Cerebellar nuclear complex (tissue), 1 donor: ENCODE measurements at regions not wholly inside any gene's neighbourhood (a gene's known extent, or its start where the extent isn't known, plus 50 kb on each side); places are given as distances from the start of the nearest gene placed in this dataset.

Experiments used
- DNase-seq, 2 experiments: peaks; one replicate each; lab custom pipeline; 2025; lab: John Stamatoyannopoulos, UW

- no peak for DNase-seq
These were observed 212.1 kb downstream of the GXYLT1 start for GRCh38 chr12:41932470-41932991.

DNA sequence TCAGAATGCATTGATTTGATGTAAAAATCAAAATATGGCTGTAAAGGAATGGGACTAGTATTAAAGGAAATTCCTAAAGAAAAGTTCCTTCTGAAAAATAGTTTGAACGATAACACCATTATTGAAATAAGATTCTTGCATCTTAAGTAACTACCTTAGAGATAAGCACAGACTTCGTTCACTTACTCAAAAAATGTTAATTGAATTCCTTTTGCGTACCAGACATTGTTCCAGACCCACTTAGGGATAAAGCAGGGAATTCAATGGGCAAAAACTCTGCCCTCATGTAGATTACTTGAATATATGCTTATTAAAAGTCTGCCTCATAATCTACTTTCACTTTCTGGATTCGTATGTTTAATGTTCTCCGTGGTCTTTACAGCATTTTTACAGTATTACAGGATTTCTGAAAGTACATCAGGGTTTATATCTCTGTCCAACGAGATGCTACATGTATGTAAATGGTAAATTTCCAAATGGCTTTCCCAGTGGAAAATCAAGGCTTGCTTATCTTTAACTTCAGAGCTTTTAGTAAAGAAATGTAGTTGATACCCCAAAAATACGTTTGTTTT is 213.7 kb downstream of the GXYLT1 start:
- no peak for DNase-seq

GRCh38 chr12:41924111-41924510 is 220.6 kb downstream of the GXYLT1 start:
- DNase-seq = no peak

GRCh38 chr12:41923351-41923750 is 221.3 kb downstream of the GXYLT1 start:
- no peak for DNase-seq

DNA sequence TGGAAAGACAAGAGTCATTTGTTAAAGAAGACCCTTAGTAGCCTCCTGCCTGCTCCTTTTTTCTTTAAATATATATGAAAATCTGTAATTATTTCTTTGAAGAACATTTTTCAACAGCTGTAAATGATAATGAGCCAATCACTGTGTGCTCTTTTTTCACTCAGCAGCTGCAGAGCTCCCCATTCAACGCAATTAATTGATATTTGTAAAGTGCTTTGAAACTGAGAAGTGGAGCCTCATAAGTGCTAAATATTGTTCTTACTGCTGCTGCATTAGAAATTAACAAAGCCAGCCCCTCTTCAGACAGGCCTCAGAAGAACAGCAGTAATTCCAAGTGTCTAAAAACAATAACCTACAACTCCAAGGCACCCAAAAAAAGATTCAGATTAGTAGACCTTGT is 224.3 kb downstream of the GXYLT1 start:
- no peak for DNase-seq

GRCh38 chr12:41919526-41920261 is 225.0 kb downstream of the GXYLT1 start:
- DNase-seq = no peak

GRCh38 chr12:41919048-41919447 is 225.6 kb downstream of the GXYLT1 start:
- DNase-seq = no peak

GRCh38 chr12:41917938-41918341 is 226.7 kb downstream of the GXYLT1 start:
- no peak for DNase-seq

- DNase-seq = no peak
These were observed 227.5 kb downstream of the GXYLT1 start for GRCh38 chr12:41917181-41917580.

DNA sequence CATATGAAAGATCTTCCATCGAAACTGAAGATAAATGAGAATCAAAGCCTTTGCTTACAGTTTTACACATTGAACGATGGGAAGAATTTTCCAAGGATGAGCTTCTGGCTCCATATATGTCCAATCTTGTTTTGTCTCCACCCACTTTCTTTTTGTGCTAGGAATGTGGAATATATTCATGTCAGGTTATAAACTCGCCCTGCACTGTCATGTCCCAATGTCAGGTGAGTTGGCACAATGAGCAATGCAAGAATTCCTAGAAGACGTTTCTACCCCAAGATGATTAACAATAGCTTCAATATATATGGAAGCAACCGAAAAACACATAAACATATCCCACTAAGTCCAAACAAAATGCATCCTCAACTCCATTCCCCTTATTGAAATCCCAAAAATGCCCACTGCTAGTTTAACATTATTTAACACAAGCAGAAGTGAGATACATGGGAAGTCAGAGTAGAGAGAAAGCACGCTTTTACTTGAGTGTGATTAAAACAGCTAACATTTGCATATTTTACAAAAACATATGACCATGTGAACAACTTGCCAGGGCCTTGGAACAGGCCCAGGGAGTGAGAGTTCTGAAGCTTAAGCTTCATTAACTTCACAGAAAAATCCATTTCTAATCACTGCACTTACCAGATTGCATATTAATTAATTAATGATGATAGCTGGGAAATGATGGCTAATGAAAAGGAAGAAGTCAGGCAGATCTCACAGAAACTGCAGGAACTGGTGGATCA is 233.9 kb downstream of the GXYLT1 start:
- DNase-seq = no peak

- no peak for DNase-seq
These were observed 236.5 kb downstream of the GXYLT1 start for GRCh38 chr12:41908206-41908605.

DNA sequence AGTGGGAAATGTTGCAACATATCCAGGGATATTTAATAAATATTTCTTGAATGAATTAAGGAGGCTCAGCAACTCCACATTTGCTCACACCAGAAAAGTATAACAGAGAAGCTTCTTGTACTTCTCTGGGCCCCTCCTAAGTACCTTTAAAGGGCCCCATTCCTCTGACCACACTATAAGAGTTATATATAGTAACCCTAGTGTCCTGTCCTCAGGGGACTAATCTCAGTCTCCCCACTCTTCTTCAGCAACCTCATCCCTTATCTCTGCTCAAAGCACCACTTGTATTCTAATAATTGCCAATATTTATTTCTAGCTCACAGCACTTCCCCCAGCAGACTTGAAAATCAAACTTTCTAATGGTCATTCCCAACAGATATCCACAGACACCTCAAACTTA is 237.1 kb downstream of the GXYLT1 start:
- no peak for DNase-seq

- no peak for DNase-seq
These were observed 237.7 kb downstream of the GXYLT1 start for GRCh38 chr12:41907021-41907420.

- DNase-seq = no peak
These were observed 238.8 kb downstream of the GXYLT1 start for GRCh38 chr12:41905759-41906297.

- DNase-seq = no peak
These were observed 239.5 kb downstream of the GXYLT1 start for GRCh38 chr12:41905073-41905758.

DNA sequence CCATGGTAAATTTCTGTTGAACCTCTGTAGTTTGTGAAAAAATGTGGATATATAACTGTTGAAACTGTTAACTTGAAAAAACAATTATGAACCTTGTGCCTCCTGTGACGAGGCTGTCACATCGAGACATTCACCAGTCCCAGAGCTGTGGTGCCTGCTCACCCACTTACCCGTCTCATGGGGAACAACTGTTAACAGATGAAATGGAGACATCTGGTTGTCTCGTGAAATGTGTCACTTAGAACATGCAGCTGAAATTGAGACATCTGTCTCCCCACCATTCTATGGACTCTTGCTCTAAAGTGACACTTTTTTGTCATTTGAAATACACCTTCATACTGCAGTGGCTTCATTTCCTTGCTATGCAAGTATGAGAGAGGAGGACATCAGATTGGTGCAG is 240.6 kb downstream of the GXYLT1 start:
- no peak for DNase-seq

DNA sequence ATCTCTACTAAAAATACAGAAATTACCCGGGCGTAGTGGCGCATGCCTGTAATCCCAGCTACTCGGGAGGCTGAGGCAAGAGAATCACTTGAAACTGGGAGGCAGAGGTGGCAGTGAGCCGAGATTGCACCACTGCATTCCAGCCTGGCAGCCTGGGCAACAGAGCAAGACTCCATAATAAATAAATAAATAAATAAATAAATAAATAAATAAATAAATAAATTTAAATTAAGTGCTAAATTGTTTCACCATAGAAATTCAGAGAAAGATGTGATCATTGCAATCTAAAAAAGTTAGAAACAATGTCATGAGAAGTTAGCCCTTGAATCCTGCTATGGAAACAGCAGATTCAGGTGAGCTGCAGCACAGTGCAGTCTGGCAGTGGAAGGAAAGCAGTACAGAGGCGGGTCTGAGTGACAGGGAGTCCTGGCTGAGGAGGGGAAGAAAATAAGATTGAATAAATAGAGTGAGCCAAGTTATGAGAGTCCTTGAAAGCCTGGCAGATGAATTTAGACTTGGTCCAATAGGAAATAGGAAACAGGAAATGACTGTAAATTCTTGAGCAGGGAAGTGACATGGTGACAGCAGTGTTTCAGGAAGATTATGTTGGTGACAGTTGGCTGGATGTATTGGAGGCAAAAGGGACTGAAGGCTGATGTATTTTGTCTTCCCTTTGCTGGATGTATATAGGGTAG is 241.5 kb downstream of the GXYLT1 start:
- DNase-seq = no peak

- no peak for DNase-seq
These were observed 245.1 kb downstream of the GXYLT1 start for GRCh38 chr12:41899577-41899976.

DNA sequence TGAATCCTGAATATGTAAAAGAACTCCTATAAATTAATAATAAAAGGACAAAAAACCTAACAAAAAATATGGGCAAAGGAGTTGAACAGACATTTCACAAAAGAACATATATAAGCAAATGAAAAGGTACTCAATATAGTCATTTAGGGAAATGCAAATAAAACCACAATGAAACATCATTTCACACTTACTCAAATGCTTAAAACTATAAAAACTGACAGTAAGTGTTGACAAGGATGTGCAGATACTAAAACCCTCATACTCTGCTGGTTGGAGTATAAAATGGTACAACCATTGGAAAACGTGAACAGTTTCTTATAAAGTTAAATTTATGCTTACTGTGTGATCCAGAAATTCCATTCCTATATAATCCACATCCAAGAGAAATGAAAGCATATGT is 247.1 kb downstream of the GXYLT1 start:
- no peak for DNase-seq

DNA sequence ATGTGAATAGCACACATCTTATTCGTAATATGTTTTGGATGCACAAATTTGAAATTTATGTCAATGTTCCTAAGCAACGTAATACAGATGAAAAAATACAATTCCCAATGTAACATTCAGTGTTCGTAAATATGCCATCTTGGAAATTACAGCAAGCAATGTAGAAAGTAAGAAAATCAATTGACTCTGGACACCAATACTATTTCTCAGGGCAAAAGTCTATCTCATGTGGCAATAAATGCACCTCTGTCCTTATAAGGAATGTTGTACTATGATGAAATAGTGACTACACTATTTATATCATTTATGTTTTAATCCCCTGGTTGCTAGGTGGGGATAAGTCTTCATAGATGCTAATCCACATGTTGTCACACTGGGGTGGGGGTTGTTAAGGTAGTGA is 251.2 kb downstream of the GXYLT1 start:
- no peak for DNase-seq

GRCh38 chr12:41892302-41892701 is 252.4 kb downstream of the GXYLT1 start:
- no peak for DNase-seq

GRCh38 chr12:41891226-41891625 is 253.4 kb downstream of the GXYLT1 start:
- DNase-seq = no peak
